HG03066 (cell line): ENCODE measurements at regions not wholly inside any gene's neighbourhood (a gene's known extent, or its start where the extent isn't known, plus 50 kb on each side); places are given as distances from the start of the nearest gene placed in this dataset.

Experiments used
- ATAC-seq: cut with Tn5 transposase; IDR thresholded peaks from one replicate; pipeline ENCODE4 v1.9.1; 2021; ENCODE audit warnings: low read depth; ENCODE audit not compliant: unreplicated experiment

- no peak for ATAC-seq
These were observed 220.3 kb downstream of the SPATA31D1 start for GRCh38 chr9:82208741-82209450.

GRCh38 chr9:82209797-82210470, 221.4 kb downstream of the SPATA31D1 start:
- ATAC-seq, result no peak

- ATAC-seq, result no peak
These were observed 224.3 kb downstream of the SPATA31D1 start for GRCh38 chr9:82212885-82213284.

- ATAC-seq, result no peak
These were observed 227.9 kb downstream of the SPATA31D1 start for GRCh38 chr9:82216435-82216834.

GRCh38 chr9:82223442-82223841, 234.9 kb downstream of the SPATA31D1 start:
- ATAC-seq, result no peak

- no peak for ATAC-seq
These were observed 242.8 kb downstream of the SPATA31D1 start for GRCh38 chr9:82231411-82231810.

GRCh38 chr9:82234160-82234943, 245.8 kb downstream of the SPATA31D1 start:
- no peak for ATAC-seq

GRCh38 chr9:82242285-82242963, 253.9 kb downstream of the SPATA31D1 start:
- no peak for ATAC-seq

- no peak for ATAC-seq
These were observed 258.7 kb downstream of the SPATA31D1 start for GRCh38 chr9:82247318-82247717.

GRCh38 chr9:82252116-82252515, 263.5 kb downstream of the SPATA31D1 start:
- ATAC-seq, result no peak

GRCh38 chr9:82254646-82255367, 266.2 kb downstream of the SPATA31D1 start:
- no peak for ATAC-seq

GRCh38 chr9:82255481-82256176, 267.1 kb downstream of the SPATA31D1 start:
- ATAC-seq, result no peak

- no peak for ATAC-seq
These were observed 272.1 kb downstream of the SPATA31D1 start for GRCh38 chr9:82260691-82261090.

- ATAC-seq, result no peak
These were observed 275.0 kb downstream of the SPATA31D1 start for GRCh38 chr9:82263619-82264018.

GRCh38 chr9:82271106-82271561, 282.6 kb downstream of the SPATA31D1 start:
- no peak for ATAC-seq

GRCh38 chr9:82273121-82273520, 284.5 kb downstream of the SPATA31D1 start:
- ATAC-seq, result no peak

- ATAC-seq, result no peak
These were observed 286.8 kb downstream of the SPATA31D1 start for GRCh38 chr9:82275258-82275927.

GRCh38 chr9:82281066-82281465, 292.5 kb downstream of the SPATA31D1 start:
- ATAC-seq, result no peak

- ATAC-seq, result no peak
These were observed 296.2 kb downstream of the SPATA31D1 start for GRCh38 chr9:82284758-82285157.
